Right lobe of liver (tissue), 4 donors: ENCODE measurements at regions not wholly inside any gene's neighbourhood (a gene's known extent, or its start where the extent isn't known, plus 50 kb on each side); places are given as distances from the start of the nearest gene placed in this dataset.

Experiments used
- POLR2A ChIP-seq: fragments of 450-650 bp; IDR thresholded peaks from one replicate; pipeline ENCODE4 v1.6.1; 2017; ENCODE audit warnings: antibody characterized with exemption, mild to moderate bottlenecking
- TF ChIP-seq, protein P1 (sequence below), 4 donors: fragments of 200-600 bp in 3 of 4; fragments of 450-650 bp in 1 of 4; IDR thresholded peaks; one replicate each; pipeline versions ENCODE4 v1.5.1 to v1.8.0; 2016 to 2022; ENCODE audit warnings: antibody characterized with exemption in 4 of 4, mild to moderate bottlenecking in 2 of 4
- donor health status: DM: no; HTN: no; CAD: no.
- donor health status: DM: no; HTN: no; CAD: no.
- donor health status: DM: no; HTN: yes; CAD: no.

DNA sequence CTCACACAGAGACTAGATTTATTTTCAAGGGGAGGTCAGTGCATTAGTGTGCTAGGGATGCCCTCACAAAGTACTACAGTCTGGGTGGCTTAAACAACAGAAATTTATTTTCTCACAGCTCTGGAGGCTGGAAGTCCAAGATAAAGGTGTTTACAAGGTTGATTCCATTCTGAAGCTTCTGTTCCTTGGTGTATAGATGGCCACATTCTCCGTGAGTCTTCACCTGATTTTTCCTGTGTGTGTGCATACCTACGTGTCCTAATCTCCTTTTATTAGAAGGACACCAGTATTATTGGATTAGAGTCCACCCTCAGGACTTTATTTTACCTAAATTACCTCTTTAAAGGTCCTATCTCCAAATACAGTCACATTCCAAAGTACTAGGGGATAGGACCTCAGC is 91.7 kb upstream of the FRMD4A start:
- no peak for TF ChIP-seq POLR2A
- TF ChIP-seq, protein P1, sequence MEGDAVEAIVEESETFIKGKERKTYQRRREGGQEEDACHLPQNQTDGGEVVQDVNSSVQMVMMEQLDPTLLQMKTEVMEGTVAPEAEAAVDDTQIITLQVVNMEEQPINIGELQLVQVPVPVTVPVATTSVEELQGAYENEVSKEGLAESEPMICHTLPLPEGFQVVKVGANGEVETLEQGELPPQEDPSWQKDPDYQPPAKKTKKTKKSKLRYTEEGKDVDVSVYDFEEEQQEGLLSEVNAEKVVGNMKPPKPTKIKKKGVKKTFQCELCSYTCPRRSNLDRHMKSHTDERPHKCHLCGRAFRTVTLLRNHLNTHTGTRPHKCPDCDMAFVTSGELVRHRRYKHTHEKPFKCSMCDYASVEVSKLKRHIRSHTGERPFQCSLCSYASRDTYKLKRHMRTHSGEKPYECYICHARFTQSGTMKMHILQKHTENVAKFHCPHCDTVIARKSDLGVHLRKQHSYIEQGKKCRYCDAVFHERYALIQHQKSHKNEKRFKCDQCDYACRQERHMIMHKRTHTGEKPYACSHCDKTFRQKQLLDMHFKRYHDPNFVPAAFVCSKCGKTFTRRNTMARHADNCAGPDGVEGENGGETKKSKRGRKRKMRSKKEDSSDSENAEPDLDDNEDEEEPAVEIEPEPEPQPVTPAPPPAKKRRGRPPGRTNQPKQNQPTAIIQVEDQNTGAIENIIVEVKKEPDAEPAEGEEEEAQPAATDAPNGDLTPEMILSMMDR (IDR thresholded peaks at IDR 0.05), result no peak
